H9 (cell line): ENCODE measurements at regions not wholly inside any gene's neighbourhood (a gene's known extent, or its start where the extent isn't known, plus 50 kb on each side); places are given as distances from the start of the nearest gene placed in this dataset.

ENCODE experiments used
- DNase-seq: peaks from one replicate; pipeline ENCODE4 v3.0.0-alpha.2; 2017
- H2AFZ ChIP-seq: one replicate; pipeline ENCODE4 v1.6.1; 2013; ENCODE audit warnings: mild to moderate bottlenecking, low read length, control low read depth, moderate library complexity
- H2AK5ac ChIP-seq: 2 replicates; pipeline ENCODE4 v1.6.1; 2013; ENCODE audit warnings: low read length, control low read depth, mixed read lengths; ENCODE audit not compliant: insufficient read length
- H2BK120ac ChIP-seq: one replicate; pipeline ENCODE4 v1.6.1; 2013; ENCODE audit warnings: low read depth, mild to moderate bottlenecking, low read length, control low read depth, inconsistent platforms; ENCODE audit not compliant: poor library complexity, severe bottlenecking
- H2BK12ac ChIP-seq: 2 replicates; pipeline ENCODE4 v1.6.1; 2013; ENCODE audit warnings: low read length, control low read depth, mixed read lengths, low read depth; ENCODE audit not compliant: insufficient read length
- H2BK15ac ChIP-seq: 2 replicates; pipeline ENCODE4 v1.6.1; 2013; ENCODE audit warnings: low read depth, low read length, control low read depth
- H2BK20ac ChIP-seq: one replicate; pipeline ENCODE4 v1.6.1; 2013; ENCODE audit warnings: low read depth, mild to moderate bottlenecking, low read length, control low read depth, inconsistent platforms; ENCODE audit not compliant: poor library complexity, severe bottlenecking
- H2BK5ac ChIP-seq: 2 replicates; pipeline ENCODE4 v1.6.1; 2013; ENCODE audit warnings: low read length, control low read depth, mixed read lengths; ENCODE audit not compliant: insufficient read length
- H3K14ac ChIP-seq: 2 replicates; pipeline ENCODE4 v1.6.1; 2013; ENCODE audit warnings: low read length, control low read depth; ENCODE audit not compliant: insufficient read depth
- H3K18ac ChIP-seq: 2 replicates; pipeline ENCODE4 v1.6.1; 2013; ENCODE audit warnings: low read depth, mild to moderate bottlenecking, mixed read lengths, low read length, control low read depth; ENCODE audit not compliant: insufficient read length
- H3K23ac ChIP-seq: 2 replicates; pipeline ENCODE4 v1.6.1; 2013; ENCODE audit warnings: low read length, control low read depth, mixed read lengths, low read depth; ENCODE audit not compliant: insufficient read length
- H3K23me2 ChIP-seq: 2 replicates; pipeline ENCODE4 v1.6.1; 2013; ENCODE audit warnings: low read depth, mild to moderate bottlenecking, mixed read lengths, low read length, control low read depth; ENCODE audit not compliant: insufficient read length, poor library complexity, severe bottlenecking
- H3K27ac ChIP-seq: 2 replicates; pipeline ENCODE4 v1.5.1; 2013; ENCODE audit warnings: low read length, control low read depth, mixed read lengths, low read depth; ENCODE audit not compliant: insufficient read length
- H3K27me3 ChIP-seq: 2 replicates; pipeline ENCODE4 v1.6.1; 2013; ENCODE audit warnings: low read length, control low read depth, inconsistent platforms; ENCODE audit not compliant: insufficient read depth
- H3K4ac ChIP-seq: 2 replicates; pipeline ENCODE4 v1.6.1; 2013; ENCODE audit warnings: low read depth, mild to moderate bottlenecking, control low read depth, inconsistent platforms, low read length, moderate library complexity
- H3K4me1 ChIP-seq: 2 replicates; pipeline ENCODE4 v1.6.1; 2013; ENCODE audit warnings: low read length, control low read depth, inconsistent platforms; ENCODE audit not compliant: insufficient read depth
- H3K4me2 ChIP-seq: 2 replicates; pipeline ENCODE4 v1.6.1; 2013; ENCODE audit warnings: low read length, control low read depth, mixed read lengths; ENCODE audit not compliant: insufficient read length, insufficient read depth
- H3K56ac ChIP-seq: 2 replicates; pipeline ENCODE4 v1.6.1; 2013; ENCODE audit warnings: low read depth, mild to moderate bottlenecking, mixed read lengths, low read length, control low read depth; ENCODE audit not compliant: insufficient read length
- H3K79me1 ChIP-seq: 2 replicates; pipeline ENCODE4 v1.6.1; 2013; ENCODE audit warnings: low read depth, mild to moderate bottlenecking, moderate library complexity, low read length, control low read depth, inconsistent platforms; ENCODE audit not compliant: insufficient read depth, poor library complexity, severe bottlenecking
- H3K79me2 ChIP-seq: 2 replicates; pipeline ENCODE4 v1.6.1; 2013; ENCODE audit warnings: low read length, control low read depth, inconsistent platforms; ENCODE audit not compliant: insufficient read depth
- H3K9ac ChIP-seq: 2 replicates; pipeline ENCODE4 v1.6.1; 2013; ENCODE audit warnings: low read length, control low read depth, mixed read lengths; ENCODE audit not compliant: insufficient read length; ENCODE audit errors: extremely low read depth
- H3K9me3 ChIP-seq: one replicate; pipeline ENCODE4 v1.6.1; 2013; ENCODE audit warnings: low read depth, low read length, inconsistent platforms; ENCODE audit not compliant: control insufficient read depth
- H3T11ph ChIP-seq: one replicate; pipeline ENCODE4 v1.6.1; 2013; ENCODE audit warnings: mild to moderate bottlenecking, low read length, control low read depth, inconsistent platforms
- H4K20me1 ChIP-seq: one replicate; pipeline ENCODE4 v1.6.1; 2013; ENCODE audit not compliant: control insufficient read depth, insufficient read length, insufficient read depth
- H4K5ac ChIP-seq: 2 replicates; pipeline ENCODE4 v1.6.1; 2013; ENCODE audit warnings: low read depth, mild to moderate bottlenecking, mixed read lengths, low read length, control low read depth; ENCODE audit not compliant: insufficient read length
- H4K8ac ChIP-seq: replicated peaks from 2 replicates; pipeline ENCODE4 v1.6.1; 2013; ENCODE audit warnings: low read length, control low read depth, mixed read lengths, low read depth; ENCODE audit not compliant: insufficient read length
- H4K91ac ChIP-seq: 2 replicates; pipeline ENCODE4 v1.6.1; 2013; ENCODE audit warnings: low read depth, mild to moderate bottlenecking, moderate library complexity, mixed read lengths, low read length, control low read depth; ENCODE audit not compliant: insufficient read length
- H3K27ac Mint-ChIP-seq, 3 experiments: 2 replicates in 2 of 3; 3 replicates in 1 of 3; pipeline ENCODE4 v1.8.0; 2020 to 2021; ENCODE audit warnings: mixed read lengths in 3 of 3, mild to moderate bottlenecking in 1 of 3, moderate library complexity in 1 of 3
- H3K27me3 Mint-ChIP-seq: 2 replicates; pipeline ENCODE4 v1.8.0; 2021; ENCODE audit warnings: low read depth, mild to moderate bottlenecking, moderate library complexity, mixed read lengths
- H3K36me3 Mint-ChIP-seq, 3 experiments: 2 replicates in 2 of 3; 3 replicates in 1 of 3; pipeline ENCODE4 v1.8.0; 2020 to 2021; ENCODE audit warnings: low read depth in 3 of 3, mixed read lengths in 3 of 3; ENCODE audit not compliant: insufficient read depth in 1 of 3
- H3K4me1 Mint-ChIP-seq, 2 experiments: 2 replicates each; pipeline ENCODE4 v1.8.0; 2020; ENCODE audit warnings: mixed read lengths in 2 of 2
- H3K4me3 Mint-ChIP-seq, 2 experiments: 2 replicates in 1 of 2; 3 replicates in 1 of 2; pipeline ENCODE4 v1.8.0; 2020 to 2021; ENCODE audit warnings: mild to moderate bottlenecking in 2 of 2, mixed read lengths in 2 of 2, moderate library complexity in 1 of 2
- H3K9me3 Mint-ChIP-seq, 2 experiments: 2 replicates in 1 of 2; 3 replicates in 1 of 2; pipeline ENCODE4 v1.8.0; 2020; ENCODE audit warnings: mild to moderate bottlenecking in 2 of 2, mixed read lengths in 2 of 2, moderate library complexity in 1 of 2
- CTCF ChIP-seq: fragments of 200-600 bp; sonication (generic); conservative IDR thresholded peaks from 3 replicates; pipeline ENCODE4 v1.8.0; 2021; ENCODE audit warnings: antibody characterized with exemption, mild to moderate bottlenecking
- WGBS: extraction: QIAGEN DNeasy Blood & Tissue Kit; methylation state at CpG from one replicate; pipeline ENCODE4 v1.1.7; 2013; ENCODE audit warnings: missing lambda C conversion rate, low lambda C conversion rate, mixed read lengths; ENCODE audit not compliant: insufficient read length; ENCODE audit errors: extremely low coverage; 5-methylcytosine and 5-hydroxymethylcytosine counted together

GRCh38 chr11:91686700-91687099, 537.9 kb upstream of the FAT3 start:
- DNase-seq, result no peak
- Histone ChIP-seq H2BK20ac (no peak overlapping the region), H3K23ac (no peak overlapping the region), H3K27me3 (no peaks in the 10 kb centered on the region), H3K23me2 (no peaks in the 10 kb centered on the region), H3K9me3 (no peaks in the 10 kb centered on the region), H4K8ac (no peak overlapping the region), H3K14ac (no peak overlapping the region), H3K79me2 (no peaks in the 10 kb centered on the region), H3K79me1 (no peaks in the 10 kb centered on the region), H2BK5ac (no peak overlapping the region), H3K4ac (no peak overlapping the region), H3K18ac (no peak overlapping the region), H3K27ac (no peak overlapping the region), H3T11ph (no peak overlapping the region), H4K20me1 (no peaks in the 10 kb centered on the region), H4K5ac (no peak overlapping the region), H2BK120ac (no peak overlapping the region), H3K4me2 (no peak overlapping the region), H3K4me1 (no peaks in the 10 kb centered on the region), H2AK5ac (no peak overlapping the region), H3K56ac (no peak overlapping the region), H3K9ac (no peak overlapping the region), H2AFZ (no peak overlapping the region), H2BK12ac (no peak overlapping the region), H2BK15ac (no peak overlapping the region), H4K91ac (no peak overlapping the region)
- Mint-ChIP-seq H3K27me3 (no peaks in the 10 kb centered on the region), H3K9me3 (no peaks in the 10 kb centered on the region), H3K4me3 (no peak overlapping the region), H3K36me3 (no peaks in the 10 kb centered on the region), H3K4me1 (peaks cover 6% of the 10 kb centered on the region in 2 experiments), H3K27ac (no peak overlapping the region)
- TF ChIP-seq CTCF, result no peak
- no CpG with 5 or more reads among the region's 1 CpG for WGBS
